HG03558 (cell line): ENCODE measurements at regions not wholly inside any gene's neighbourhood (a gene's known extent, or its start where the extent isn't known, plus 50 kb on each side); places are given as distances from the start of the nearest gene placed in this dataset.
"Not testable (repeated sequence)": the region's sequence is repeated elsewhere in the genome, so short reads cannot be mapped to it uniquely, and the experiment has no call there.

ENCODE experiments used
- ATAC-seq: cut with Tn5 transposase; IDR thresholded peaks from one replicate; pipeline ENCODE4 v1.9.1; 2021; ENCODE audit warnings: moderate number of reproducible peaks; ENCODE audit not compliant: unreplicated experiment; ENCODE audit errors: extremely low read depth

DNA sequence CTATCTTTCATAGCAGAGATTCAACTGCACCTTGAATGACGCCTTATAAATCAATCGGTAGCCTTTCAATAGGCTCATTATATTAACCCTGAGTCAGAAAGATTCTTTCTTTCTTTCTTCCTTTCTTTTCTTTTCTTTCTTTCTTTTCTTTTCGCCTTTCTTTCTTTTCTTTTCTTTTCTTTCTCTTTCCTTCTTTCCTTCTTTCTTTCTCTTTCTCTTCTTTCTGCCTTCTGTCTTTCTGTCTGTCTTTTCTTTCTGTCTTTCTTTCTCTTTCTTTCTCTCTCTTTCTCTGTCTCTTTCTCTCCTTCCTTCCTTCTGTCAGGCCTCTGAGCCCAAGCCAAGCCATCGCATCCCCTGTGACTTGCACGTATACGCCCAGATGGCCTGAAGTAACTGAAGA is 86.0 kb upstream of the CLINT1 start:
- no peak for ATAC-seq

GRCh38 chr5:157944077-157944633 is 85.2 kb upstream of the CLINT1 start:
- ATAC-seq: no peak

DNA sequence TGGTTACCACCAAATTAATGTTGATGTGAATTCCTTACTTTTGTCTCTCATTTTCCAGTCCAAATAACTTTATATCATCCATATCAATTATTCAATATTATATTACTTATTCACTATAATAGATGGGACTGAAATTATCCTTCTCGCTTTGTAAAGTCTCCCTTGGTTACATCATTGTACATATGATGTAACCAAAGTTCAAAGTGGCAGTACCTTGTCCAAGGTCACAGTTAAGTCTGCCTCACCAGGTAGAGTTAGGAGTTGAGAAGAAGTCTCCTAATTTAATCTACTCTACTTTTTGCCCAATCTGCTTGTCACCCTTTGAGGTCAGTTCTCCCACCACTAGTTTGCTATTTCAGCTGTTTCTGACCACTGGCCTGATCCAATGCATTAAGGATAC is 83.7 kb upstream of the CLINT1 start:
- no peak for ATAC-seq

- ATAC-seq: no peak
Observed at GRCh38 chr5:157941616-157942015, 82.7 kb upstream of the CLINT1 start.

GRCh38 chr5:157938101-157938500 is 79.2 kb upstream of the CLINT1 start:
- not testable (repeated sequence) for ATAC-seq

- not testable (repeated sequence) for ATAC-seq
Observed at GRCh38 chr5:157936776-157937501, 78.0 kb upstream of the CLINT1 start.

GRCh38 chr5:157934600-157934999 is 75.7 kb upstream of the CLINT1 start:
- ATAC-seq: no peak

GRCh38 chr5:157933005-157933404 is 74.1 kb upstream of the CLINT1 start:
- ATAC-seq: no peak

GRCh38 chr5:157930710-157931109 is 71.8 kb upstream of the CLINT1 start:
- ATAC-seq: no peak

- no peak for ATAC-seq
Observed at GRCh38 chr5:157926977-157927376, 68.0 kb upstream of the CLINT1 start.

- no peak for ATAC-seq
Observed at GRCh38 chr5:157925786-157926671, 67.1 kb upstream of the CLINT1 start.

DNA sequence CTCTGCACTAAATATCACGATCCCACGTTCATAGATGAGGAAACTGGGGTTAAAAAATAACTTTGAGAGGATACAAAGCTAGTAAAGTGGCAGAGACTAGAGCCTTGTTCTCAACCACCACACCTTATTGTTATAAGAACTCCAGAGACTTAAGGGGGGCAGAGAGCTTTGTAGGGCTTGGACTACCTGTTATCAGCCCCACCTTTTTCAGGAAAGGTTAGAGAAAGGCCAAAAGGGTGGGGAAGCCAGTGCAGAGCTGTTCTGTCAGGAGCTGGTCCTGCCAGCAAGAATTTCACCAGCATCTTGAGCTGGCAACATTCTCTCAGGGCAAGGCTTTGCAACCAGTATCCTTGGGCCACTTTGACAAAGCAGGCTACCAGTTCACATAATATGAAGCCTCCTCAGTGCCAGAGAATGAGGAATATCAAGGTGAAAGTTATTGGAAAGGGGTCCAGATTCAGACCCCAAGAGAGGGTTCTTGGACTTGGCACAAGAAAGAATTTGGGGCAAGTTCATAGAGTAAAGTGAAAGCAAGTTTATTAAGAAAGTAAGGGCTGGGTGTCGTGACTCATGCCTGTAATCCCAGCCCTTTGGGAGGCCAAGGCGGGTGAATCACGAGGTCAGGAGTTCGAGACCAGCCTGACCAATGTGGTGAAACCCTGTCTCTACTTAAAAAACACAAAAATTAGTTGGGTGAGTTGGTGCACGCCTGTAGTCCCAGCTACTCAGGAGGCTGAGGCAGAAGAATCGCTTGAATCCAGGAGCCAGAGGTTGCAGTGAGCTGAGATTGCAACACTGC is 66.2 kb upstream of the CLINT1 start:
- no peak for ATAC-seq

- no peak for ATAC-seq
Observed at GRCh38 chr5:157924490-157924889, 65.5 kb upstream of the CLINT1 start.

DNA sequence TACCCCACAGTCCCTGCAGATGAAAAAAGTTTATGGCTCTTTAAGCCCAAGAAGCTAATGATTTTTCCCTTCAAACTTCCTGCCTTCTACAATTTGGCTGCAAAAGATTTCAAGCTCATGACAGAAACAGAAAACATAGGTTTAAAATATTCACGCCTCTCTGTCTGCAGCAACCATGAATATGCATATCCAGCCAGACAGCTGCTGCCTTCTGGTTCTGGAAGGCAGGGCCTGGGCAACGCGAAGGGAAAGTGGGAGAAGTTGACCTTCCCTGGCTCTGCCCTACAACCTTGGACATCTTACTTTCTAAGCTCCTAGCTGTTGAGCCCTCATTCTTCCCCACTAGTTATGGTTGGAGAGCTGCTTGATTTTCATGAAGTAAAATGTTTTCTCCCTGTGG is 64.8 kb upstream of the CLINT1 start:
- ATAC-seq: no peak

GRCh38 chr5:157922026-157922425 is 63.1 kb upstream of the CLINT1 start:
- no peak for ATAC-seq

GRCh38 chr5:157920828-157921170 is 61.9 kb upstream of the CLINT1 start:
- ATAC-seq: no peak

DNA sequence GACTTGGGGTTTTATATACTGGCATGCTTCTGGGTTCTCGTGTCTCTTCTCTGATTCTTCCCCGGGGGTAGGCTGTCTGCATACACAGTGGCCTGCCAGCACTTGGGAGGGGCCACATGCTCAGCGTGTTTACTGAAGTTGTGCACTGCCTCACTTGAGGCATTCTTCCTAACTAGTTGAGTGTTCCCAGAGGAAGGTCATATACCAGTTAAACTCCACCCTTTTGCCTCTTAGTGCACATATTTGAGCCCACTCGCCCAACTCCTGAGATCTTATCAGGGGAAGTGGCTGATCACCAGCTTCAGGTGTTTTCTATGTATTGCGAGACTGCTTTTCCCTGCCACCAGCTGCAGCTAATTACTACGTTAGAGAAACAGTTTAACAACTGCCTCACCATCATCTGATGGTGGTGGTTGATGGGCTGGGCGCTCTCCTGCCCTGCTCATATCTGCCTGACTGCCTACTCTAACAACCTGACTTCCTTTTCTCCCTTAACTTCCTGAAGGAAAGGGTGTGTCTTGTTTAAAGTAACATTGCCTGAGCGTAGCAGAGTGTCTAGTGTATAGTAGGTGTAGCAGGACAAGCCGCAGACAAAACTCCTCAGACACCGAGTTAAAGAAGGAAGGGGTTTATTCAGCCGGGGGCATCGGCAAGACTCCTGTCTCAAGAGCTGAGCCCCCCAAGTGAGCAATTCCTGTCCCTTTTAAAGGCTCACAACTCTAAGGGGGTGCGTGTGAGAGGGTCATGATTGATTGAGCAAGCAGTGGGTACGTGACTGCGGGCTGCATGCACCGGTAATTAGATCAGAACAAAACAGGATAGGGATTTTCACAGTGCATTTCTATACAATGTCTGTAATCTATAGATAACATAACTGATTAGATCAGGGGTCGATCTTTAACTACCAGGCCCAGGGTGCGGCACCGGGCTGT is 60.1 kb upstream of the CLINT1 start:
- ATAC-seq: no peak

DNA sequence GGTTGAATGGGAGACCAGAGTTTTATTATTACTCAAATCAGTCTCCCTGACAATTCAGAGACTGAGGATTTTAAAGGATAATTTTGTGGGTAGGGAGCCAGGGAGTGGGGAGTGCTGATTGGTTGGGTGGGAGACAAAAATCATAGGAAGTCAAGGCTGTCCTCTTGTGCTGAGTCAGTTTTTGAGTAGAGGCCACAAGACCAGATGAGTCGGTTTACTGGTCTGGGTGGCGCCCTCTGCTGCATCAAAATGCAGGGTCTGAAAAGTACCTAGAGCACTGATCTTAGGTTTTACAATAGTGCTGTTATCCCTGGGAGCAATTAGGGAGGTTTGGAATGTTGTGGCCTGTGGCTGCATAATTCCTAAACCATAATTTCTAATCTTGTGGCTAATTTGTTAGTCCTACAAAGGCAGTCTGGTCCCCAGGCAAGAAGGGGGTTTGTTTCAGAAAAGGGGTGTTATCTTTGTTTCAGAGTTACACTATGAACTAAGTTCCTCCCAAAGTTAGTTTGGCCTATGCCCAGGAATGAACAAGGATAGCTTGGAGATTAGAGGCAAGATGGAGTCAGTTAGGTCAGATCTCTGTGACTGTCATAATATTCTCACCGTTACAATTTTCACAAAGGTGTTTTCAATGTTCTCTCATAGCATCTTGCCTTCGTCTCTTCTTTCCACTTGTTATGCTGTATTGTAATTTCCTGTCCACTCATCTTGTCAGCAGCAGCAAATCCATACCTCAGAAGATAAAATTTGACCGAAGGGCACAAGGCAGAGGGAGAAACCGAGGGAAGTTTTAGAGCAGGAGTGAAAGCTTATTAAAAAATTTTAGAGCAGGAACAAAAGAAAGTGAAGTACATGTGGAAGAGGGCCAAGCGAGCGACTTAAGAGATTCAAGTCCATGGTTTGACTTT is 59.2 kb upstream of the CLINT1 start:
- ATAC-seq: no peak

DNA sequence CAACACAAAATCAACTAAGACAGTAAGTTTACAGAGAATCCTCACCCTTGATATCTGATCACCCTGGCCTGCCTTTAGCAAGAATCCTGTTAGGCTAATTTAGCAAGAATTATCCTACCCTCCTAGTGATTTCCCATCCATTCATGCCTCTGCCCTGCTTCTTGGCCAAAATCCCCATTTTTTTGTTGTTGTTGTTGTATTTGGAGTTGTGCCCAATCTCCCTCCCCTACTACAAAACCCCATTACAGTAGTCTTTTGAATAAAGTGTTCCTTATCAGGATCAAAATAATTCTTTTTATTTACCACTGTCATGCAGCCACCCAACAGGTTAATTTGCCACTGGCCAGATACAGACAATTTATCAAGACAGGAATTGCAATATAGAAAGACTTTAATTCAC is 58.5 kb upstream of the CLINT1 start:
- ATAC-seq: no peak
